Astrocyte (in vitro differentiated cells and primary cell): ENCODE measurements at regions not wholly inside any gene's neighbourhood (a gene's known extent, or its start where the extent isn't known, plus 50 kb on each side); places are given as distances from the start of the nearest gene placed in this dataset.

Experiments used
- DNase-seq: peaks from one replicate; pipeline ENCODE4 v3.0.0-alpha.2; 2010; ENCODE audit warnings: low read depth
- FAIRE-seq: peaks from 2 replicates; lab custom pipeline; 2011; peaks lifted over from hg19 to GRCh38; lab: Jason Lieb, UNC
- H2AFZ ChIP-seq: 2 replicates; pipeline ENCODE4 v1.6.0; 2012; ENCODE audit warnings: low read depth, low read length, inconsistent platforms
- H3K27ac ChIP-seq: 2 replicates; pipeline ENCODE4 v1.5.1; 2011; ENCODE audit warnings: low read depth, low read length, inconsistent platforms
- H3K27me3 ChIP-seq: 2 replicates; pipeline ENCODE4 v1.6.0; 2011; ENCODE audit warnings: low read length, inconsistent platforms; ENCODE audit not compliant: insufficient read depth
- H3K36me3 ChIP-seq: 2 replicates; pipeline ENCODE4 v1.5.1; 2011; ENCODE audit warnings: low read length, inconsistent platforms; ENCODE audit not compliant: insufficient read depth
- H3K4me1 ChIP-seq: 2 replicates; pipeline ENCODE4 v1.5.1; 2011; ENCODE audit warnings: low read length, inconsistent platforms; ENCODE audit not compliant: insufficient read depth
- H3K4me2 ChIP-seq: 2 replicates; pipeline ENCODE4 v1.6.0; 2012; ENCODE audit warnings: low read length, inconsistent platforms
- H3K4me3 ChIP-seq: 2 replicates; pipeline ENCODE4 v1.5.1; 2011; ENCODE audit warnings: low read depth, mild to moderate bottlenecking, low read length, inconsistent platforms; ENCODE audit not compliant: insufficient read depth
- H3K79me2 ChIP-seq: 2 replicates; pipeline ENCODE4 v1.6.0; 2012; ENCODE audit warnings: mild to moderate bottlenecking, low read length, inconsistent platforms; ENCODE audit not compliant: insufficient read depth
- H3K9ac ChIP-seq: 2 replicates; pipeline ENCODE4 v1.6.0; 2012; ENCODE audit warnings: mild to moderate bottlenecking, low read length, inconsistent platforms
- H3K9me3 ChIP-seq: 2 replicates; pipeline ENCODE4 v1.5.1; 2012; ENCODE audit warnings: low read depth, mild to moderate bottlenecking, low read length, inconsistent platforms; ENCODE audit not compliant: insufficient read depth
- H4K20me1 ChIP-seq: 2 replicates; pipeline ENCODE4 v1.6.0; 2012; ENCODE audit warnings: low read length, inconsistent platforms; ENCODE audit not compliant: insufficient read depth
- H3K27ac Mint-ChIP-seq: one replicate; pipeline ENCODE4 v1.8.0; 2021; ENCODE audit warnings: mild to moderate bottlenecking, mixed read lengths; ENCODE audit not compliant: unreplicated experiment
- H3K27me3 Mint-ChIP-seq: one replicate; pipeline ENCODE4 v1.8.0; 2021; ENCODE audit warnings: low read depth, mixed read lengths; ENCODE audit not compliant: unreplicated experiment
- H3K36me3 Mint-ChIP-seq: one replicate; pipeline ENCODE4 v1.8.0; 2021; ENCODE audit warnings: low read depth, mixed read lengths; ENCODE audit not compliant: unreplicated experiment
- H3K4me1 Mint-ChIP-seq: one replicate; pipeline ENCODE4 v1.8.0; 2021; ENCODE audit warnings: low read depth, mixed read lengths; ENCODE audit not compliant: unreplicated experiment
- H3K4me3 Mint-ChIP-seq: one replicate; pipeline ENCODE4 v1.8.0; 2021; ENCODE audit warnings: mild to moderate bottlenecking, moderate library complexity, mixed read lengths; ENCODE audit not compliant: unreplicated experiment
- H3K9me3 Mint-ChIP-seq: one replicate; pipeline ENCODE4 v1.8.0; 2021; ENCODE audit warnings: mild to moderate bottlenecking, mixed read lengths; ENCODE audit not compliant: unreplicated experiment
- EZH2 ChIP-seq: IDR thresholded peaks from 2 replicates; pipeline ENCODE4 v1.6.1; 2012; ENCODE audit warnings: mild to moderate bottlenecking, low read length, inconsistent platforms; ENCODE audit not compliant: insufficient read depth
- TF ChIP-seq, protein P1 (sequence below): IDR thresholded peaks from 2 replicates; pipeline ENCODE4 v1.5.1; 2011; ENCODE audit warnings: low read depth, mild to moderate bottlenecking, inconsistent platforms, low read length, moderate library complexity; ENCODE audit not compliant: insufficient read depth

DNA sequence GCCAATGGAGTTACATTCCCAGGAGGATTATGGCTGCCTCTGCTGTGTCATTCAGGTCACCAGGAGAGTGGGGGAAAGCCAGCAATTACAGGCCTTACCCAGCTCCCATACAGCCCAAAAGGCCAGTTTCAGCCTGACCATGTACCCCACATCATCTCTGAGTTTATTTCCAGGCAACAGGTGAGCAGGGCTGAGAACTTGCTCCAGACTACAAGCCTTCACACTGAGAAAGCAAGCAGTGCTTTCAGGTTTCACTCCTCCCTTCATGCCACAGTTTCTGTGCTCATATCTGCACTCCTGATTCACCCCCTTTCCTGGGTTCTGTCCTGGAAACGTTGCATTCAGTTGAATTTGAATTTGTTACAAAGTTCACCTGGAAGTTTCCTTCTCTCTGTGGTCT is 68.1 kb upstream of the ABI3BP start:
- TF ChIP-seq, protein P1, sequence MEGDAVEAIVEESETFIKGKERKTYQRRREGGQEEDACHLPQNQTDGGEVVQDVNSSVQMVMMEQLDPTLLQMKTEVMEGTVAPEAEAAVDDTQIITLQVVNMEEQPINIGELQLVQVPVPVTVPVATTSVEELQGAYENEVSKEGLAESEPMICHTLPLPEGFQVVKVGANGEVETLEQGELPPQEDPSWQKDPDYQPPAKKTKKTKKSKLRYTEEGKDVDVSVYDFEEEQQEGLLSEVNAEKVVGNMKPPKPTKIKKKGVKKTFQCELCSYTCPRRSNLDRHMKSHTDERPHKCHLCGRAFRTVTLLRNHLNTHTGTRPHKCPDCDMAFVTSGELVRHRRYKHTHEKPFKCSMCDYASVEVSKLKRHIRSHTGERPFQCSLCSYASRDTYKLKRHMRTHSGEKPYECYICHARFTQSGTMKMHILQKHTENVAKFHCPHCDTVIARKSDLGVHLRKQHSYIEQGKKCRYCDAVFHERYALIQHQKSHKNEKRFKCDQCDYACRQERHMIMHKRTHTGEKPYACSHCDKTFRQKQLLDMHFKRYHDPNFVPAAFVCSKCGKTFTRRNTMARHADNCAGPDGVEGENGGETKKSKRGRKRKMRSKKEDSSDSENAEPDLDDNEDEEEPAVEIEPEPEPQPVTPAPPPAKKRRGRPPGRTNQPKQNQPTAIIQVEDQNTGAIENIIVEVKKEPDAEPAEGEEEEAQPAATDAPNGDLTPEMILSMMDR, result no peak
- no peak for TF ChIP-seq EZH2
- no peak overlapping the region for H3K4me3 ChIP-seq
- H3K27ac Mint-ChIP-seq, result no peak overlapping the region
- FAIRE-seq, result no peak
- peaks cover 2% of the 10 kb centered on the region for H3K36me3 Mint-ChIP-seq
- no peaks in the 10 kb centered on the region for H3K9me3 ChIP-seq
- H3K4me3 Mint-ChIP-seq, result no peak overlapping the region
- no peaks in the 10 kb centered on the region for H4K20me1 ChIP-seq
- no peaks in the 10 kb centered on the region for H3K36me3 ChIP-seq
- no peak overlapping the region for H3K4me2 ChIP-seq
- H3K9ac ChIP-seq, result no peak overlapping the region
- DNase-seq, result no peak
- H3K27ac ChIP-seq, result no peak overlapping the region
- H3K79me2 ChIP-seq, result no peaks in the 10 kb centered on the region
- H2AFZ ChIP-seq, result no peak overlapping the region
- peaks cover 15% of the 10 kb centered on the region for H3K4me1 Mint-ChIP-seq
- H3K9me3 Mint-ChIP-seq, result peaks cover 23% of the 10 kb centered on the region
- H3K4me1 ChIP-seq, result peaks cover 10% of the 10 kb centered on the region
- H3K27me3 ChIP-seq, result no peaks in the 10 kb centered on the region
- H3K27me3 Mint-ChIP-seq, result no peaks in the 10 kb centered on the region

GRCh38 chr3:101050866-101051265 is 57.6 kb upstream of the ABI3BP start:
- no peaks in the 10 kb centered on the region for H3K9me3 ChIP-seq
- H2AFZ ChIP-seq, result no peak overlapping the region
- no peaks in the 10 kb centered on the region for H3K4me1 ChIP-seq
- TF ChIP-seq EZH2, result no peak
- TF ChIP-seq, protein P1, result no peak
- FAIRE-seq (no peak), DNase-seq (no peak)
- no peaks in the 10 kb centered on the region for H4K20me1 ChIP-seq
- H3K36me3 ChIP-seq, result no peaks in the 10 kb centered on the region
- no peak overlapping the region for H3K4me3 ChIP-seq
- Mint-ChIP-seq H3K9me3 (no peaks in the 10 kb centered on the region), H3K4me3 (no peak overlapping the region), H3K27ac (no peak overlapping the region), H3K36me3 (no peaks in the 10 kb centered on the region), H3K4me1 (peaks cover 6% of the 10 kb centered on the region), H3K27me3 (no peaks in the 10 kb centered on the region)
- no peaks in the 10 kb centered on the region for H3K79me2 ChIP-seq
- no peaks in the 10 kb centered on the region for H3K27me3 ChIP-seq
- no peak overlapping the region for H3K4me2 ChIP-seq
- no peak overlapping the region for H3K9ac ChIP-seq
- H3K27ac ChIP-seq, result no peak overlapping the region

GRCh38 chr3:101050046-101050445 is 56.8 kb upstream of the ABI3BP start:
- Histone ChIP-seq H3K36me3 (no peaks in the 10 kb centered on the region), H2AFZ (peak overlapping the region; percentile 23), H3K9me3 (no peaks in the 10 kb centered on the region), H3K9ac (no peak overlapping the region), H4K20me1 (no peaks in the 10 kb centered on the region), H3K4me3 (no peak overlapping the region), H3K79me2 (no peaks in the 10 kb centered on the region), H3K4me1 (no peaks in the 10 kb centered on the region), H3K27ac (no peak overlapping the region), H3K4me2 (no peak overlapping the region), H3K27me3 (no peaks in the 10 kb centered on the region)
- Mint-ChIP-seq H3K4me3 (no peak overlapping the region), H3K9me3 (no peaks in the 10 kb centered on the region), H3K36me3 (no peaks in the 10 kb centered on the region), H3K27me3 (no peaks in the 10 kb centered on the region), H3K4me1 (peaks cover 6% of the 10 kb centered on the region), H3K27ac (peak overlapping the region; percentile 66)
- DNase-seq (no peak), FAIRE-seq (no peak)
- TF ChIP-seq, protein P1, result no peak
- TF ChIP-seq EZH2, result no peak
